GM21423 (cell line): ENCODE measurements at regions not wholly inside any gene's neighbourhood (a gene's known extent, or its start where the extent isn't known, plus 50 kb on each side); places are given as distances from the start of the nearest gene placed in this dataset.
"Not testable (repeated sequence)": the region's sequence is repeated elsewhere in the genome, so short reads cannot be mapped to it uniquely, and the experiment has no call there.

ENCODE experiments used
- ATAC-seq: cut with Tn5 transposase; IDR thresholded peaks from one replicate; pipeline ENCODE4 v1.9.1; 2021; ENCODE audit warnings: mild to moderate bottlenecking, moderate library complexity; ENCODE audit not compliant: unreplicated experiment

DNA sequence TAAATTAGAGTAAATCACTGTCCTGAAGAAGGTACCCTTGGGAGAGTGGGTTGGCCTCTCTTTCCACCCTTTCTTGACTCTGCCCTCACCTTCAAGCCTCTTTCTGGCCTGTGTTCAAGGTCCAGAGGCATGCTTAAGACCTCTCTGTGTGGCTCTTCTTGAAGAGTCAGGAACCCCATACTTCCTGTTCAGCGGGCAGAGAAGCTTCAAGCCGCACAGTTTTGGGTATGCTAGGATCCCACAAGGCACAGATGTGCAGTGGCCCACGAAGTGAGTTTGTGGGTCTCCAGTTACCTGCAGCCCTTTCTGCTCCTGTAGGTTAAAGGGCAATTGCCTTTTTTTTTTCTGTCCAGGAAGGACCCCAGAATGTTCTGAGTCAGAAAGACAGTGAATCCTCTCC is 113.7 kb downstream of the PPIAL4A start:
- not testable (repeated sequence) for ATAC-seq

DNA sequence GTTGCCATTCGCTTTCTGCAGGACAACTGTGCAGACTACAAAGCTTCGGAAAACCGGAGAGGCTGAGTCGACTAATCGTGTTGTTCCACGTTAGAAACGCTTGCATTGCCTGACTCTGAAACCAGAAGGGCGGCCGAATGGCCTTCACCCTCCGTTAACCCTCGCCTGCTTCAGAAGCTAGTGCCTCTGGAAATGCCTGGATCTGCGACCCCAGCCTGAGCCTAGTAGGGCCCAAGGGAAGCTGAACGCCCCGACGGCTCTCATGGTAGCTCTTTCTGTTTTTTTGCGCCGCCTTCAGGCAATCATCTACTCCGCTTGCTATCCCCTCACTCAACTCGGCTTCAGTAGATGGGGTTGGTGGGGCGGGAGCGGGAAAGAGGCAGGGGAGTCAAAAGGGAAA is 117.3 kb downstream of the PPIAL4A start:
- ATAC-seq: not testable (repeated sequence)

DNA sequence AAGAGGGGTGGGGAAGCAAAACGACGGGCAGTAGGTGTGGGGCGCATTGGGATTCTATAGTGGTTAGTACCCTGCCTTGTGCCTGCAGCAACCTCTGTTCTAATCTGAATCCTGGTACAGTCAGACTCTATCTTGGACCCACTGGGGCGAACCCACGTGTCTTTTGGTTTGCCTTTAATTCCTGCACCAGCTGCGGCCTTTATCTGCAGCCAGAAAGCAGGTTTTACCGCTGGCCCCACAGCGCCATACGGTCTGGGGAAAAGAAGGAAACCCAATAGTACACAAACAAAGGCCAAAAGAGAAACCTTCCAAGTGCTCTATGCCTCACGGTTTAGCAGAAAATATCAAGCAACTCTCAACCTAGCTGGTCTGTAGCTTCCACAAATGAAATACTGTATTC is 118.2 kb downstream of the PPIAL4A start:
- ATAC-seq: not testable (repeated sequence)

DNA sequence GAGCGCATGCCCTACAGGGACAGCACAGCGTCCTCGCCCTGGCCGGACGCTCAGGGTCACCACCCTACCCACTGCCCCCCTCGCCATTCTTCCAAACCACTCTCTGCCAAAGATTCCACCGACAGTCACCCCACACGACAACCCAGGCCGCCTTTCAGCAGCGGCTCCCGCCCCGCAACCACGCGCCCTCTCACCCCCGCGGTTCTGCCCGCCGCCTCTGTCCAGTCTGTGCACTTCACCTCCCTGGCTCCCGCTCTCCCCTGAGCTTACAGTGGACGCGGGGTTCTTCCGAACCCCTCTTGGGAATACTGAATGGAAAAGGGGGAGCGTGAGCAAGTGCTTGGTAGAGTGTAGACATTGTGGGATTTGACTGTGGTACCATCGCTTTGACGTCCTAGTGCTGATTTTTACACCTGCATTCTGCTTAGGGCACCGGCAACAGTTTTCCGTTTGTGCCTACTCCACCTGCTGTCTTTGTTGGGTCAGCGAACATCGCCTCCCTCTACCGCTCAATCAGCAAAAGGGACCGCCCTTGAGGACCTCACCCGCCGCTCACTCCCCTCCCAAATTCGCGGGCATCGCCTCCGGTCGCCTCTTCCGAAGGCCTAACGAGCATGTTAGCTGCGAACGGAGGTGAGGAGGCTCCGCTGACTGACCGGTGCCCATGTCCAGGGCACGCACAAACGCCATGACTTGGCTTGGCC is 119.1 kb downstream of the PPIAL4A start:
- not testable (repeated sequence) for ATAC-seq

DNA sequence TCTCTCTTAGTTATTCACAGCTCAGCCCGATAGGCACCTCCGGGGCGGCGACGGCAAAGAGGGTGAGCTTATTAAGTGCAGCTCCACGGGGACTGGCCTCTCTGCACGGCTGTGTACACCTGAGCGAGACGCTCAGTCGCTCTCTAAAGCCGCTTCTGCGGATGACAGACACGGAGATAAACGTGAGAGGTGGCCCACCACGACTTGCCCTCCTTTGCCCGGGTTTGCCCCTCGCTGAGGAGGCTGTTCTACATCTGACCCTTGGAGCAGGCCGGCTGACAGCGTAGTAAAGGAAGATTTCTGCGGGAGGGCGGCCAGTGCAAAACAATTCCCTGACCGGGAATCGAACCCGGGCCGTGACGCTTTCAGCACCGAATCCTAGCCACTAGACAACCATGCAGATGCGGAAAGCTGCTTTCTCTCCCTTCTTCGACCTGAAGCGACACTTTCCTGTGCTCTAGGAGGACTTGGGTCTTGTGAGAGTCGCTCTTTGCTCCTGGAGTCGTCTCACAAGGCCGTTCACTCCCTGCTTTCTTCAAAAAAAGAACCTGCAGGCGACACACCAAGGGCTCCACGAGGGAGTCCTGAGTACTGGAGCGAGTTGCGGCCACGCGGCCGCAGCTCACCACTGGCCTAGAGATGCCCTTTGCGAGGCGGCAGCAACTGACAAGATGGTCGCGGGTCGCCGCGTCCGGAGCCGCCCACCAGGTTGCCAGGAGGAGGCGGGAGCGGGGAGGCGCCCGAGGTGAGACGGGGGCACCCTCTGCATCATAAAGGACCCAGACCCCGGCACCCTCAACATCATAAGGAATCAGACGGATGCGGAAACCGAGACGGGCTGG is 119.9 kb downstream of the PPIAL4A start:
- ATAC-seq: not testable (repeated sequence)

DNA sequence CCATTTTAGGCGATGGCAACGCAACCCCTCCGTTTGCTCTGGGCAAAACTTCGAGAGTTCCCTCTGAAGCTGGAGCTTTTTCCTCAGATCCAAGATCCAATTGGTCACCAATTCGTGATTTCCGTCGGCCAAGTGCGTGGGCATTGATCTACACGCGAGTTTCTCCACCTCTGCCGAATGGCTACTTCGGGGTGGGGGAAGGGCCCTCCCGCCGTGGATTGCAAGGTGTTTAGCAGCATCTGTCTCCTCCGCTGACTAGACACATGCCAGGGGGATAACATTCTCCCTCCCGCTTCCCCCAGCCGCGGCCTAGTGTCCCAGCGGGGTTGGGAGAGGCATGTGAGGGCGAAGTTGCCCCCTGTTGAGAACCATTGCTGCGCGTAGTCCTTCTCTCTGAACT is 120.6 kb downstream of the PPIAL4A start:
- ATAC-seq: not testable (repeated sequence)

DNA sequence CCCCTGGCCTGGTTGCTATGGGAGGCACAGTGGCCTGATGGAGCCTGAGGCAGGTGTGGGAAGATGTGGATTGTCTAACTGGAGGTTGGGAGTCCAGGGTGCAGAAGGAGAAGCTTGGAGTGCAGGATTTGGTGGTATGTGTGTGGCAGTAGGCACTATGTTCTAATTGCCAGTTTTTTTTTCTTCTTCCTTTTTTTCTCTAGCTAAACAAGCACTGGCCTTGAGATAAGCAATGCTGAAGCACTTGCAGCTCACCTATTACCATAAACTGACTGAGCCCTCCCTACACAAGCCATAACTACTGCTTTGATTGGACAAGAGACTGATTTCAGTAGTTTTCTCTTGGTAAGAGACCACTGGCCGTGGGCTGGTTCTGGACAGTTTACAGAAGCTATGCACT is 123.6 kb downstream of the PPIAL4A start:
- ATAC-seq: not testable (repeated sequence)

DNA sequence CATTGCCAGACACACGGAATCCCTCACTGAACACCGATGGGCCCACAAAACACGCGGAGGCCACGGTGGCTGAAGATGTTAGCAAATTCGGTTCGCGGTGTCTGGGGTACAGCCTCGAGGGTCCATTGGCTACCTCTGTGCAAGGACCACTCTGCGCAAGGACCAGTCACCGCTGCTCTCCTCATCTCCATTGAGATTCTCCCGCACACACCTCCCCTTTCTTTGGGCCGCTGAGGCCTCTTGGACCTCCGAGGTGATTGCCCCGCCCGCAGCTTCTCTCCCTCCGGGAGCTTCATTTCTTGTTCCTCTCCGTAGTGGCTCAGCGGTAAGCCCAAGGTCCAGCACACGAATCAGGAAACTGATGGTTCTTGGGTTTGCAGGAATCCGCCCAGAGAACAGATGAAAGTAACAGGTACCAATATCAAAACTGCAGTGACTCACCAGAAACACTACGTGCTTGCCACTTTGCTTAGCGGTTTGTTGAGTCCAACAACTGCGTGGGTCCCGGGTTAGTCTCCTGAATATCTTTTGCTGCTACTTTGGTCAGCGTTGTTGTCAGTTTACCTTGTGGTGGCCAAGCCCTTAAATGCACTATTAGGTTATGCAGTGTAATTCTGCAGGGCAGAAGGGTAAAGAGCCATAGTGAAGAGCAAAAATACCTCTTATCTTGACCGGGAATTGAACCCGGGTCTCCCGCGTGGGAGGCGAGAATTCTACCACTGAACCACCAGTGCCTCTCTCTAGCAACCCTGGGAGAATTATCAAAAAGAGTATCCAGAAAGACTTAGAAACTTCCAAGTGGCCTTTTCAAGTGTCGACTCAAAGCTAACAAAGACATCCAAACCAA is 126.8 kb downstream of the PPIAL4A start:
- peak; percentile 56 for ATAC-seq

DNA sequence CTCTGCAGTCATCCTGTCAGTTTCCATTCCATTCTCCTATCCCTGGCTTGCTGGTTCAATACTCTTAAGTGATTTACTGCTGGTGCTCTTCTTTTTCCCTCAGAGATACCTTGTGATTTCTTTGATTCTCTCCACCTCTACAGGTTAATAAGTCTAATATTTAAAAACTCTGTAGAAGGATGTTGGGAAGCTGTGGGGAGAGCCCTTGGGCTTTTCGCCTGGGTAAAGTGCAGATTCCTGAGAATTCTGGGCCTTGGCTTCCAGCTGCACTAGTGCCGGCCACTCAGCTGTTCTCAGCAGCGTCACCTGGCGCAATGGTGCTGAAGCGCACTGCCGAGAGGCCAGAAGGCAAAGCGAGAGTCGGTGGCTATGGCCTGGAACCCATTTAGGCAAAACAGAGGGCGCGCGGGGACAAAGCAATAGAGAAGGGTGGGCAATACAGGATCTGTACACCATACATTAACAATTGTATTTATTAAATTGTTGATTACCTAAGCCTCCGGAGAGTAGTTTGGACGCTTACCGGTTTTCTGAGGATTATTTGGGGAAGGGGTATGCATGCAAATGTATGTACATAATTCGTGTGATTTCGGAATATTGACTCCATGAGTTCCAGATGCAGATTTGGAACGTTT is 130.3 kb downstream of the PPIAL4A start:
- not testable (repeated sequence) for ATAC-seq

DNA sequence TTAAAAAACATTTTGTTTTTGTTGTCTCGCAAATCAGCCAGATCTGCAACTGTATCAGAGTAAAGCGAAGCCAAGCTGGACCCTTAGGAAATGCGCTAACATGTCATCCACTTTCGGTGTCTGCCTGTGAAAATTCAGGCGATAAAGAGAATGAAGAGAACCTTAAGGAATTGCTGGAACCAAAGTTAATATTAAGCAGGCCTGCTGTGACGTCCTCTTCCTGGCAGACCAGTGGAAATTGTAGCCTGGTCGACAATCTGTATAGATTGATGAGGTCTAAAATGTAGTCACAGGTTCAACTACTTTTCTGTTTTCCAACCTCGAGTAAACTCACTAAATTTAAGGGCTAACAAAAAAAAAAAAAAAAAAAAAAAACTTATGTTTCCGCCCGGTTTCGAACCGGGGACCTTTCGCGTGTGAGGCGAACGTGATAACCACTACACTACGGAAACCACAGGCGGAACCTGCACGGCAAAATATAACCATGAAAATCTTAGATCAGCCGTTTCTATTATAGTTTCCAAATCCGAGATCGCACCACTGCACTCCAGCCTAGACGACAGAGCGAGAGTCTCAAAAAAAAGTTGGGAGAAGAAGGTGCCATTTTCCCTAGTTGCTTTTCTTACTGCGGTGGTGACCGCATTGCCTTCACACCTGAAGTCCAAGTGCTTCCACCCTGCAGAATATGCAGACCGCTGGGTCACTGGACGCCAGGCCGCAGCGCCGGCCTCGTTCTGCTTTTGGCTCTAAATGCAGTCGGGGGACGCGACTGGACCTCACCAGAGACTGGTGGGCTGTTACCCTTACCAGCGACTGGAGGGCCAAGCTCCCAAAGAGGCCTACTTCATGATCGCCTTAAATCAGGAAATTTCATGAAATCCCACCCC is 131.0 kb downstream of the PPIAL4A start:
- ATAC-seq: not testable (repeated sequence)

DNA sequence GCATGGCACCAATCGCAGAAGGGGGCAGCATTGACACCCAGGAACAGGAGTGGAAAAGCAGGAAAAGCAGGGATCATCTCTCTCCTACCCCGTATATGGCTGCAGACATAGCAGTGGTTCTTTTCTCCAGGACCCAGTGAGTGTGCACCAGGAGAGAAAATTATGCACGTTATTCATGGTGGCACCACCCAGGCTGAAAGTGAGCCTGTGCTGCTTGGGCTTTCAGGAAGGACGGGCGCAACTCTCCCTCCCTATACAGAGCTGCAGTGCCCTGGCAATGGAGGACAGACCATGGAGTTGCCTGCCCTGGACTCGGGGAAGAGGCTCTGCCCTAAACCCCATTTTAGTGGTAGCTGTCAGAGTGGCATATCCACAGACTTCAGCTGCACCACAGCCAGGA is 132.1 kb downstream of the PPIAL4A start:
- ATAC-seq: not testable (repeated sequence)

DNA sequence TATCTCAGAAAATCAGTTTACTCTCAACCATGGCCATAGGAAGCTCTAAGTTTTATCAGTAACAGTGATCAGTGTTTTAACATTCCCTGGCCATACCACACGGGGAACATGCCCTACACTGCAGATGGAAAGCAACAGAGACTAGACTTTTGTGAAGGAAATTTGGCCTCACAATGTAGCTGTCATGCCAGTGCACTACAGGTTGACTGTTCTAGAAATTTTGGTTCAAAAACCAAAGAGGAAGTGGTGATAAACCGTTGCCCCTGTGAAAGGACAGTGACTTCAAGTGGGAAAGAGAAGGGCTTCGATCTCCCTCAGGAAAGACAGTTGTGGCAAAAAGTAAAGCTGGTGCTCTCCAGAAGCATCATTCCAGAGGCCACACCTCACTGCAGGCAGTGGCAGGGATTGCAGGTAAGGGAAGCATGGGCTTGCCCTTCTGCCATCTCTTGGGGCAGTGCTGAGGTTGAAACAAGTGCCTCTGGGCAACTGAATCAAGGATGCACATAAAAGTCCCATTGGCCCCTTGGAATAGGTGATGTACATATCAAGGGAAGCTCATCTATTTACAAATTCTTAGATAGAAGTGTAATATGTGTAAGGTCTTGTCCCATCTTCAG is 143.4 kb downstream of the PPIAL4A start:
- ATAC-seq: not testable (repeated sequence)

DNA sequence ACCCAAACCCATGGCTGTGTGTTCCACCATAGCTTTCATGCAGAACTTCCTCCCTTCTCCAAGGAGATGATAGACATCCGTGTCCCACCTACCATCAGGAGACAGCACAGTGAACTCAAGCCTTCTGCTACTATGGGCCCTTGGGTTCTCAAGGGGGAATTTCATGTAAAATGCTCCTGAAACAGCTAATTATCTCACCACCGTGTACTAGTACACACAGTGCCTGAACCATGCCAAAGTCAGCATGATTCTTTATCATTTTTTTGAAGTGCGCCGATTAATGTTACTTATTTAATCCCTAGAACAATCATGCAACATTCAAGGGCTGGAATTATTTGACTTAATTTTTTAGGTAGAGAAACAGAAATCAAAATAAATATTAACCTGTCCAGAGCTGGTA is 147.2 kb downstream of the PPIAL4A start:
- ATAC-seq: not testable (repeated sequence)

DNA sequence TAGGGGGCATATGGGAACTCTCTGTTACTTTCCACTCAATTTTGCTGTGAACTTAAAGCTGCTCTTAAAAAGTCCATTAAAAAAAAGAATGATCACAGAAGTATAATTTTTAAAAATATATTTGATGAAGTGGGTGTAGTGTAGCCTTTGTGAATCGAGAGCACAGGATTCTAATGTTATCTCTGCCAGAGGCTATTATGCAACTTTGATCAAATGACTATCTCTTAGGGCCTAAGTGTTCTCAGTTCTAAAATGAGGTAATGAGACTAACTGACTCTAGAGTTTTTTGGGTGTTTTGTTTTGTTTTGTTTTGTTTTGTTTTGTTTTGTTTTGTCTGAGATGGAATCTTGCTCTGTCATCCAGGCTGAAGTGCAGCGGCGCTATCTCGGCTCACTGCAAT is 143.2 kb downstream of the FAM72B start:
- ATAC-seq: not testable (repeated sequence)

DNA sequence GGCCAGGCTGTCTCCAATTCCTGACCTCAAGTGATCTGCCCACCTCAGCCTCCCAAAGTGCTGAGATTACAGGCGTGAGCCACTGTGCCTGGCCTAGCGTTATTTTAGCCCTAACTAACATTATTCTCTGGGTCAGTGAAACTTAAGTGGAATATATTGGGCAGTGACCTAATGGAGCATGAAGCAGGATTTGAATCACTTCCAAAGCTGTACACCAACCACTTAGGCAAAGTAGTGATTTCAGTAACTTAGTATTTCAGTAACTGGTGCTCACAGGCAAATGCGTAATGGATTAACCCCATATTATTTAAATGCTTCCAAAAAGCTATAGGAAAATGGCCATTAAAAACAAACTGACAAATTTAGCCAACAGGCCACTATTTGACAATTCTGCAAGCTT is 142.6 kb downstream of the FAM72B start:
- ATAC-seq: not testable (repeated sequence)

DNA sequence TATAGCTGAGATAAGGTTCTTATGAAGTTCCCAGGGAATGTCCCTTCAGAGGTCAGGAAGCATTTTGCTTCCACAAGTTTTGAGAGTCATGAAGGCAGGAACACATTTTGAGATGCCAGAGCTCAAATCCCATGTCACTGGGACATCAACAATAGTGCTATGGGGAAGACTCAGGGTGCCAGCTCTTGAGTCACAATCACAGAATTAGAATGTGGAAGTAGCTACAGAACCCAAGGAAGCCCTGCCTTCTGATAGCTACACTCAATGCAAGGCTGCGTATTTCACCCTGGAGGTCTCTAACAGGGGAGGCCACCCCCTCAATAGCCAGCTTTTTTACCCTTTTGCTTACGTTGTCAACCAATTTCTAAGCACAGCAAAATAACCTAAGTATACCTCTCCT is 141.3 kb downstream of the FAM72B start:
- not testable (repeated sequence) for ATAC-seq

DNA sequence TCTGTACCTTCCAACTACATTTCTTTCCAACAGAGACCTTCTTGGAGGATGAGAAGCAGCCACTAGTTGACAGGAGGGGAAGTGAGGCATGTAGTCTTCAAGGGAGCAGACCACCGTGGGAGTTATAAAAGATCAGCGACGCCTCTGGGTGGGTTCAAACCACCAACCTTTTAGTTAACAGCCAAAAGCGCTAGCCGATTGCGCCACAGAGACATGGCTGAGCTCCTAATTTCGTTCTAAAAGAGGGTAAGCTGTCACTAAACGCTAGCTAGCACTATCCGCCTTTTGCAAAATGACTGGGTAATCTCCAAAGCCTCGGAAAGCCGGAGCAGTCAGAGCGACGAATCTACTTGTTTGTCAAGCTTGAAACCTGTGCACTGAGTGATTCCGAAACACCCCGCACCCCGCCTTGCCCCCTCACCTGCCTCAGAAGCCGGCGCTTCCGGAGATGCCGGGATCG is 135.8 kb downstream of the FAM72B start:
- not testable (repeated sequence) for ATAC-seq

DNA sequence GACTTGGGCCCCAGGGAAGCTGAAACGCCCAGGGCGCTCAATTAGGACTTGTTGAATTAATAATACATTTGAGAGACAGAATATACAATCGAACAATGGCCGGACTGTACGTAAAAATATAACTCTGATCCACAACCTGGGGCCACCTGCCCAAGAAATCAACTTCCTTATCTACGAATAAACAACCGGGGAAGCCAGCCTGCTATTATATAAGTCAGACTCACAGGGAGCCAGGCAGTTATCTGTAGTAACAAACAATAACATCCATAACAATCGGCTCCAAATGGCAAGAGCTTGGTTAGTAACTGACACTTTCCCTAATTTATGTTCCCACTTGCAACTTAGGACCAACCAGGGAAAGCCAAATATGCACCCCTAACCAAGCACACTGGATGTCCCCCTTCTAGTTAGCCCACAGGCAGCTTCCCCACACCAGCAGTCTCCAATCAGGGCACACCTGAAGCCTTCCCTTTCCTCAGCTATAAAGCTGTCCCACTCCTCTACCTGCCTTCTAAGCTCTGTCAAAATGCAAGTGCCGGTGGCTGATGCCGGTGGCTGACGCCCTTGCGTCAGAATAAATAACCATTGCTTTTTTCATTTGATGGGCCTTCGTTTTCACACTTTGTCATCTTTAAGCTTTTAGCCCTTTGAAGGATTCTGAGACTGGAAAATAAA is 135.2 kb downstream of the FAM72B start:
- not testable (repeated sequence) for ATAC-seq

DNA sequence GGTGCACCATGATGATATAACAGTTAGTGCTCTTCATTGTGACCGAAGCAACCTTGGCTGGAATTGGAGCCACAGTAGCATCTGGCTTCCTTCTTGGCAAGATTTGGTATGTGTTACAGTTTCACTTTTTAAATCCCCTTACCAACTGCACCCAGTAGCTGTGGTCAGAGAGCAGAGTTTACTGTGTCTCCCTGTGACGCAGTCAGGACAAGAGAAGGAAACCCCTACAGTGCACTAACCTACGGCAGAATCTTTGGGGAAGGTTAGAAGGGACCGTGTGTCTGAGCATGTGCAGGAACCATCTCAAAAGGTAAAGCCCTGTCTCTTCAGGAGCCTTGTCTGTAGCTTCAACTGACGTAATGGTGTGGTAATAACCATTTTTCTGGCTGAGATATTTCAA is 134.0 kb downstream of the FAM72B start:
- ATAC-seq: not testable (repeated sequence)
